KMS-11 (cell line): ENCODE measurements at regions not wholly inside any gene's neighbourhood (a gene's known extent, or its start where the extent isn't known, plus 50 kb on each side); places are given as distances from the start of the nearest gene placed in this dataset.

Experiments used
- H2AFZ ChIP-seq: fragments of 200-600 bp; sonication (generic); 2 replicates; pipeline ENCODE4 v1.6.1; 2016; ENCODE audit warnings: antibody characterized with exemption, mixed run types, low read depth
- H3K27ac ChIP-seq: fragments of 200-600 bp; sonication (generic); 2 replicates; pipeline ENCODE4 v1.6.1; 2016; ENCODE audit warnings: mild to moderate bottlenecking, mixed run types
- H3K27me3 ChIP-seq: fragments of 200-600 bp; sonication (generic); 2 replicates; pipeline ENCODE4 v1.6.1; 2017; ENCODE audit warnings: mild to moderate bottlenecking, low read depth, mixed run types, moderate library complexity; ENCODE audit not compliant: insufficient read depth
- H3K36me3 ChIP-seq: fragments of 200-600 bp; sonication (generic); 2 replicates; pipeline ENCODE4 v1.6.1; 2017; ENCODE audit warnings: mild to moderate bottlenecking, mixed run types; ENCODE audit not compliant: insufficient read depth
- H3K4me1 ChIP-seq: fragments of 200-600 bp; sonication (generic); 2 replicates; pipeline ENCODE4 v1.6.1; 2016; ENCODE audit warnings: mild to moderate bottlenecking, low read depth, mixed run types; ENCODE audit not compliant: poor library complexity, severe bottlenecking
- H3K4me2 ChIP-seq: fragments of 200-600 bp; sonication (generic); 2 replicates; pipeline ENCODE4 v1.7.0; 2016; ENCODE audit warnings: mild to moderate bottlenecking, mixed run types
- H3K4me3 ChIP-seq: fragments of 200-600 bp; sonication (generic); IDR thresholded peaks from 2 replicates; pipeline ENCODE4 v1.6.1; 2017; ENCODE audit warnings: low read depth, low read length, mixed read lengths; ENCODE audit not compliant: insufficient read depth
- H3K79me2 ChIP-seq: fragments of 200-600 bp; sonication (generic); 2 replicates; pipeline ENCODE4 v1.6.1; 2016; ENCODE audit warnings: low read depth, mixed run types; ENCODE audit not compliant: insufficient read depth
- H3K9ac ChIP-seq: fragments of 200-600 bp; sonication (generic); 2 replicates; pipeline ENCODE4 v1.6.1; 2016; ENCODE audit warnings: mild to moderate bottlenecking, mixed run types
- H4K20me1 ChIP-seq: fragments of 200-600 bp; sonication (generic); 2 replicates; pipeline ENCODE4 v1.6.1; 2016; ENCODE audit warnings: mild to moderate bottlenecking, mixed run types; ENCODE audit not compliant: insufficient read depth
- CTCF ChIP-seq: fragments of 200-600 bp; sonication (generic); conservative IDR thresholded peaks from 2 replicates; pipeline ENCODE4 v1.6.1; 2017; ENCODE audit warnings: low read depth, mild to moderate bottlenecking, antibody characterized with exemption, low read length, moderate library complexity, mixed read lengths

GRCh38 chr3:30248423-30248822 lies 358.0 kb upstream of the TGFBR2 start:
- Histone ChIP-seq H2AFZ (no peak overlapping the region), H3K4me3 (no peak overlapping the region), H3K36me3 (no peaks in the 10 kb centered on the region), H3K4me1 (no peaks in the 10 kb centered on the region), H3K4me2 (no peak overlapping the region), H3K9ac (no peak overlapping the region), H4K20me1 (no peaks in the 10 kb centered on the region), H3K79me2 (no peaks in the 10 kb centered on the region), H3K27ac (no peak overlapping the region), H3K27me3 (no peaks in the 10 kb centered on the region)
- TF ChIP-seq CTCF, result no peak

GRCh38 chr3:30252474-30252873 lies 353.9 kb upstream of the TGFBR2 start:
- Histone ChIP-seq H2AFZ (no peak overlapping the region), H3K4me3 (no peak overlapping the region)
- no peak for TF ChIP-seq CTCF

GRCh38 chr3:30253832-30254231 lies 352.6 kb upstream of the TGFBR2 start:
- H3K9ac ChIP-seq, result no peak overlapping the region
- no peaks in the 10 kb centered on the region for H3K27me3 ChIP-seq
- H3K4me3 ChIP-seq, result no peak overlapping the region
- TF ChIP-seq CTCF, result no peak
- H3K4me2 ChIP-seq, result no peak overlapping the region
- H3K4me1 ChIP-seq, result no peaks in the 10 kb centered on the region
- no peak overlapping the region for H2AFZ ChIP-seq
- no peaks in the 10 kb centered on the region for H3K79me2 ChIP-seq
- no peaks in the 10 kb centered on the region for H4K20me1 ChIP-seq
- H3K27ac ChIP-seq, result no peak overlapping the region
- H3K36me3 ChIP-seq, result no peaks in the 10 kb centered on the region

More at GRCh38 chr3:30252474-30252873, 353.9 kb upstream of the TGFBR2 start:
- Histone ChIP-seq H4K20me1 (no peaks in the 10 kb centered on the region), H3K36me3 (no peaks in the 10 kb centered on the region), H3K9ac (no peak overlapping the region), H3K79me2 (no peaks in the 10 kb centered on the region), H3K4me2 (no peak overlapping the region), H3K27ac (no peak overlapping the region), H3K4me1 (no peaks in the 10 kb centered on the region), H3K27me3 (no peaks in the 10 kb centered on the region)

- H3K4me2 ChIP-seq, result no peak overlapping the region
- H3K9ac ChIP-seq, result no peak overlapping the region
- no peak overlapping the region for H3K4me3 ChIP-seq
- no peak overlapping the region for H2AFZ ChIP-seq
- no peaks in the 10 kb centered on the region for H3K4me1 ChIP-seq
- no peak overlapping the region for H3K27ac ChIP-seq
- H3K79me2 ChIP-seq, result no peaks in the 10 kb centered on the region
- TF ChIP-seq CTCF, result no peak
- no peaks in the 10 kb centered on the region for H4K20me1 ChIP-seq
- no peaks in the 10 kb centered on the region for H3K36me3 ChIP-seq
- no peaks in the 10 kb centered on the region for H3K27me3 ChIP-seq
Measured at GRCh38 chr3:30256474-30256873, 349.9 kb upstream of the TGFBR2 start.
